Motor neuron (in vitro differentiated cells): ENCODE measurements at regions not wholly inside any gene's neighbourhood (a gene's known extent, or its start where the extent isn't known, plus 50 kb on each side); places are given as distances from the start of the nearest gene placed in this dataset.
"Not testable (repeated sequence)": the region's sequence is repeated elsewhere in the genome, so short reads cannot be mapped to it uniquely, and the experiment has no call there.

ENCODE experiments used
- ATAC-seq, 8 experiments: fragments of 200-7000 bp; cut with Tn5 transposase; replicated peaks in 6 of 8; 2 replicates each; pipeline ENCODE4 v1.8.0; 2021; ENCODE audit warnings: mild to moderate bottlenecking in 8 of 8, moderate library complexity in 8 of 8
- H3K27ac ChIP-seq, 2 donors: fragments of 250-450 bp; sonication (Bioruptor Pico); 2 replicates each; pipeline ENCODE4 v1.9.0; 2021; ENCODE audit warnings: antibody characterized with exemption in 2 of 2, mild to moderate bottlenecking in 2 of 2, moderate library complexity in 1 of 2
- H3K4me1 ChIP-seq, 2 donors: fragments of 250-450 bp; sonication (Bioruptor Pico); replicated peaks in 1 of 2; 2 replicates each; pipeline ENCODE4 v1.6.1; 2021; ENCODE audit warnings: antibody characterized with exemption in 2 of 2, mild to moderate bottlenecking in 2 of 2, moderate library complexity in 1 of 2
- H3K4me3 ChIP-seq, 5 donors: fragments of 250-450 bp; sonication (Bioruptor Pico); 2 replicates each; pipeline ENCODE4 v1.9.0; 2021; ENCODE audit warnings: antibody characterized with exemption in 5 of 5, mild to moderate bottlenecking in 5 of 5, moderate library complexity in 4 of 5
- WGBS, 10 experiments: fragments of 450-650 bp; shearing (Covaris generic); methylation state at CpG; one replicate each; pipeline ENCODE4 v1.0.0; 2022; 5-methylcytosine and 5-hydroxymethylcytosine counted together
- in situ Hi-C, 9 experiments: fragments of 400-800 bp; cut with MboI; loops; one replicate each; pipeline ENCODE4 v1.15.0; 2021; ENCODE audit warnings: low sequenced_read_pairs in 9 of 9, low pct_unique_long_range_greater_than_20kb in 2 of 9; ENCODE audit not compliant: unreplicated experiment in 9 of 9

DNA sequence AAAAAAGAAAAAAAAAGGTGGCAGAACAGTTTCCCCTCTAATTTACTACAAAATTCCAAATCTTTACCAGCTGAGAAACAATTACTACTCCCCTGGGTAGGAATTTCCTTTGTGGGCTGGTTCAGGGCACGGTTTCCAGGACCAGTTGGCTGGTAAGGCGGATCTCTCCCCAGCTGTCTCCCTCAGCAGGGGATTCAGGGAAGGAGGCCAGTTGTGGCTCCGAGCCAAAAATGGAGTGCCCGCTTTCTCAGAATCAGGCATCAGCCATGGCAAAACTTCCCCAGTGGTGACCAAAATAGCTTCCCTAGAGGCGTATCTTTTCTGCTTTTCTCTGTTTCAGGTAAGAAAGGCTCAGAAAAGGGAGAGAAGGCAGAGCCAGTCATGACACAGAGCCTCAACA is 91.2 kb downstream of the ZNF22 start:
- H3K27ac ChIP-seq, result no peak overlapping the region
- WGBS, 10 experiments, result 13 to 95% (median 80%) methylated on average over 1 to 5 of the region's 5 CpGs; no CpG with 5 or more reads in 2 of the 10 experiments
- ATAC-seq, result no peak
- H3K4me1 ChIP-seq, result peaks cover 22 to 25% of the 10 kb centered on the region in 2 donors
- no peak overlapping the region for H3K4me3 ChIP-seq
- in situ Hi-C loops, result no loop called here

DNA sequence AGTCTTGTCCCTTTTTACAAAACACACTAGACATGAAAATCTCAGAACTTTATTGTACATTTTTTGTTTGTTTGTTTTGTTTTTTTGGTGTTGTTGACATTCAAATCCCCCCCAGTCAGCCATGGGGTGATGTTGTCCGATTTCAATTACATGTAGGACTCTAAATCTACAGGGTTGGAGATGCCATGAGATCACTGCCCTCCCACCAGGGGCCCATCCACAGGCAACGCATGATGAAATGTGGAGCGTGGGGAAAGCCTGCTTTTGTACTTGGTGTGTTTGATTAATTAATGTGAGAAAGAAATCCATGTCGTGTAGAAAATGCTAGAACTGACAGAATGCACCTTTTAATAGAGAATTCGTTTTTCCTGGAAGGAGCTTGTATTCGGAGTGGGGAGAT is 93.2 kb downstream of the ZNF22 start:
- in situ Hi-C loops, result no loop called here
- H3K4me3 ChIP-seq, result no peak overlapping the region
- WGBS, 10 experiments, result 0 to 80% (median 56%) methylated on average over 1 to 6 of the region's 6 CpGs; no CpG with 5 or more reads in 2 of the 10 experiments
- peaks cover 22 to 25% of the 10 kb centered on the region in 2 donors for H3K4me1 ChIP-seq
- ATAC-seq, result peak in 3 of 8 experiments; percentile 49 to 67 (median 65)
- H3K27ac ChIP-seq, result no peak overlapping the region

DNA sequence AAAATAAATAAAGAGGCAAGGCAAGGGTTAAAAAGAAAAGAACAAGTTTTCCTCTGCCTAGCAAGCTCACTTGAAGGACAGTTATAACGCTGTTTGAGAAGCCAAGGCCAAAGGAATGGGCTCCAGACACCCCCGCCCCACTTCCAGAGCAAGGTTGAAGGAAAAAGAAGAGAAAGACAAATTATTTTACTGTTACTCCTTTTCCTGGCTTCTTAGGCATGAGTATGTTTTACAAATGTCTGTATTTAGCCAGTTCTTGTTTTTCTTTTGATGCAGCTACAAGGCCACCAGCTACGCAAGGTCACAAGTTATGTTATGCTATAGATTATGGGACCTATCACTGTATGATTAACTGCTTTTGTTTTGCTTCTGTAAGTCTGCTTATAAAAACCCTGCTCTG is 94.6 kb downstream of the ZNF22 start:
- WGBS, 10 experiments, result 0 to 53% (median 42%) methylated on average over 1 to 3 of the region's 3 CpGs; no CpG with 5 or more reads in 1 of the 10 experiments
- in situ Hi-C loops, result no loop called here
- no peak overlapping the region for H3K27ac ChIP-seq

DNA sequence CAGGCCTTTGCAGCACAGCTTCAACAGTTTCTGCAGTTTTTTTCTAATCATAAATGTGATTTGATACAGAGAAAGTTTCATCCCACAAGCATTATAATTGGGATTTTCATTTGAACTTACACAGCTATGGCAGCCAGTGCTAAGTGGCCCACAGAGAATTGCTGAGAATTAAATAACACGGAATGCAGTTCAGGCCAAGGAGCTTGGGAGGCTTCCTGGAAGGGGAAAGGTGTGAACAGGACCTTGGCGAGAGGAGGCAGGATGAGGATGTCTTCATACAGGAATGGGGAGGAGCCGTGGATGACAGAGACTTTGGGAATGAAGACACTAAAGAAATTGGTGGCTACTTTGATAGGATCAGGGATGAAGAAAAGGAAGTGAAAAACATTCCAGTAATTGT is 95.3 kb downstream of the ZNF22 start:
- H3K4me1 ChIP-seq, result peaks cover 25 to 27% of the 10 kb centered on the region in 2 donors
- no peak for ATAC-seq
- WGBS, 10 experiments, result 13 to 100% (median 78%) methylated on average over 1 to 3 of the region's 3 CpGs; no CpG with 5 or more reads in 3 of the 10 experiments
- H3K4me3 ChIP-seq, result no peak overlapping the region
- in situ Hi-C loops, result no loop called here
- H3K27ac ChIP-seq, result no peak overlapping the region

More for the DNA sequence above, 94.6 kb downstream of the ZNF22 start:
- peaks cover 22 to 25% of the 10 kb centered on the region in 2 donors for H3K4me1 ChIP-seq
- ATAC-seq, result no peak
- no peak overlapping the region for H3K4me3 ChIP-seq

DNA sequence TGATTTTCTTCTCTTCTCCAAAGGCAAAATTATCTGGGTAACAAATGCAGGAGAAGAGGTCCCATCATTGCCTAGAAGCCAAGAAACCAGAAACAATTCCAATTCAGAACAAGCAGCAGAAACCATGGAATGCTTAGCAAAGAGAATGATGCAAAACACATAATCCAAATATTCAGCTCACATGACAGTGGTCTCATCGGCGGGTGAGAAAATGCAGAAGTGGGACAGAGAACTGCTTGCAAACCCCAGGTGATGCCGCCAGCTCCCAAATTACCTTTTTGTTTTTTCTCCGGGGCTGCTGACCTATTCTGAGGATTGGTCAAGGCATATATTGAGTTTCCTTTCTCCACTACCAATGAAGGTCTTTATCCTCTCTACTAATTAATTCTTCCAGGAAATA is 99.7 kb downstream of the ZNF22 start:
- in situ Hi-C loops, result no loop called here
- ATAC-seq, result no peak

DNA sequence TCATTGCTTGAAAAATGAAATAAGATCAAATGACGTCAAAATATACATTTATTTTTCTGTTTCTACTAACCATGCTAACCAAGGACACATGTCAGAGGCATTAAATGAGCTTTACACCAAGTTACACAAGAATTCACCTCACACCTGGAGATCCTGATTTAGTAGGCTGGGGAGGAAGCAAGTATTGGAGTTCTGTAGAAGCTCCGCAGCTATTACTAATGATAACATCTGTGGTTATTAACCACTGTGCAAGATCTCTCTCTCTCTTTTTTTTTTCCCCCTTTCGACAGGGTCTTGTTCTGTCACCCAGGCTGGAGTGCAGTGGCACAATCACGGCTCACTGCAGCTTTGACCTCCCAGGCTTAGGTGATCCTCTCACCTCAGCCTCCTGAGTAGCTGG is 104.0 kb downstream of the ZNF22 start:
- ATAC-seq, result no peak
- 0 to 100% (median 36%) methylated on average over 1 to 3 of the region's 4 CpGs; no CpG with 5 or more reads in 2 of the 10 experiments for WGBS, 10 experiments
- Histone ChIP-seq H3K27ac (no peak overlapping the region), H3K4me1 (peaks cover 4 to 17% of the 10 kb centered on the region in 2 donors), H3K4me3 (no peak overlapping the region)
- in situ Hi-C loops, result no loop called here

More for the DNA sequence above, 99.7 kb downstream of the ZNF22 start:
- Histone ChIP-seq H3K4me1 (peaks cover 6 to 8% of the 10 kb centered on the region in 2 donors), H3K4me3 (no peak overlapping the region), H3K27ac (no peak overlapping the region)
- WGBS, 10 experiments, result 0 to 100% (median 85%) methylated on average over 1 to 4 of the region's 4 CpGs; no CpG with 5 or more reads in 2 of the 10 experiments

DNA sequence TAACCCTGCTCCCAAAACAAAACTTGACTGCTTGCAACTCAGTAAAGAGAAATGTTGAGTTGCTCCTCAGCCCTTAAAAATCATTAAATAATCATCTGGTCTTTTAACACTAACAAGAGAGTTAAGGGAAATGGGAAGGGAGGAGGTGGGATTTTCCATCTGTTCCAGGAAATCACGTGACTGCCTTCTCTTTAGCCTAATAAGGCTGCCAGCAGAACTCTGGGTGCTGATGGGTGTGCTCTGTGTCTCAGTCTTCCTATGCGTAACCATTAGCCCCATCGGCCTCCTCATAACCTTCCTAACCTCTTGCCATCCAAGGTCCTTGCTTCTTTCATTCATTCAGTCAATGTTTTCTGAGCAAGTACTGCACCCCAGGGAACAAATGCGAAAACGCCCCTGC is 104.6 kb downstream of the ZNF22 start:
- H3K4me3 ChIP-seq, H3K27ac ChIP-seq, ATAC-seq, in situ Hi-C loops: not testable (repeated sequence)
- 0 to 94% (median 60%) methylated on average over 1 to 5 of the region's 5 CpGs; no CpG with 5 or more reads in 1 of the 10 experiments for WGBS, 10 experiments
- H3K4me1 ChIP-seq, result peaks cover 4 to 17% of the 10 kb centered on the region in 2 donors

DNA sequence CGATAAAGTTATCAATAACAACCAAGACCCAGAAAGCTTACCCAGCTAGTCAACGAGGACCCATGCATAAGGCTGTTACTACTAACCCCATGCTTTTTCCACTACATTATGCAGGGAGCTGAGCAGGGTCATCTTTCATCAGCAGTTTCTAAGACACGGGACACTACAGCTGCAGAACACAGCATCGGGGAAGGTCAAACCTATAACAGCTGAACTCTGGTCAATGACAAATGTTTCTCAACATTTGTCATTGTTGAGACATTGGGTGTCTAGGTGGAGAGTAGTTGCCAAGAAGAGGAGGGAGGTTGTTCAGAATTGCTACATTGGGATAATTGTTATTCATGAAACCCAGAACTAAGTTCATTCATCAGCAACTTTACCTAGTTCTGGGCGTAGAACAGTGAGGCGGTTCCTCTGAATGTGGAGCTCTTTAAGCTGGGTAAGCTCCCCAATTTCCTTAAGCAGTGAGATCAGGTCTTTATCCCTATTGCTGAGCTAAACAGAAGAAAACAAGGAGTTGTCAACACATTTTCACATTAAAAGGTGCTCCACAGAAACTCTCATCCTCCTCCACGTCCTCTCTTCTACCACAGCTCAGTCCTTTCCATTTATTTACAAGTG is 105.6 kb downstream of the ZNF22 start:
- in situ Hi-C loops, result no loop called here
- 0 to 100% (median 44%) methylated on average over 1 to 7 of the region's 7 CpGs; no CpG with 5 or more reads in 1 of the 10 experiments for WGBS, 10 experiments
- no peak overlapping the region for H3K4me3 ChIP-seq
- ATAC-seq, result peak in 5 of 8 experiments; percentile 45 to 72 (median 66)
- no peak overlapping the region for H3K27ac ChIP-seq
- peaks cover 4 to 11% of the 10 kb centered on the region in 2 donors for H3K4me1 ChIP-seq

DNA sequence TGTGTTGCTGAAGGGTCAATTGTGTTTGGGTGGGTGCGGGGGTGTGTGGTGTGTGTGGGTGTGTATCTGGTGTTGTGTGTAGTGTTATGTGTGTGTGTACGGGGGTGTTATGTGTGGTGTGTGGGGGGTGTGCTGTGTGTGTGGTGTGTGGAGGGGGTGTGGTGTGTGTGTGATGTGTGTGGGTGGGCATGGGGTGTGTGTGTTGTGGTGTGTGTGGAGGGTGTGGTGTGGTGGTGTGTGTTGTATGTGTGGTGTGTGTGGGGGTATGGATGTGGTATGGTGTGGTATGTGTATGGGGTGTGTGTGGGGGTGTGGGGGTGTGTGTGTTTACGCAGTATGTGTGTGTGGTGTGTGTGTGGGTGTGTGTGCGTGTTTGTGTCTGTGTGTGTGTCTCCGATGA is 110.8 kb downstream of the ZNF22 start:
- Histone ChIP-seq H3K27ac (no peak overlapping the region), H3K4me3 (no peak overlapping the region), H3K4me1 (peaks cover 1 to 3% of the 10 kb centered on the region in 2 donors)
- in situ Hi-C loops, result no loop called here
- 0 to 100% (median 70%) methylated on average over 1 to 3 of the region's 5 CpGs; no CpG with 5 or more reads in 6 of the 10 experiments for WGBS, 10 experiments
- no peak for ATAC-seq

DNA sequence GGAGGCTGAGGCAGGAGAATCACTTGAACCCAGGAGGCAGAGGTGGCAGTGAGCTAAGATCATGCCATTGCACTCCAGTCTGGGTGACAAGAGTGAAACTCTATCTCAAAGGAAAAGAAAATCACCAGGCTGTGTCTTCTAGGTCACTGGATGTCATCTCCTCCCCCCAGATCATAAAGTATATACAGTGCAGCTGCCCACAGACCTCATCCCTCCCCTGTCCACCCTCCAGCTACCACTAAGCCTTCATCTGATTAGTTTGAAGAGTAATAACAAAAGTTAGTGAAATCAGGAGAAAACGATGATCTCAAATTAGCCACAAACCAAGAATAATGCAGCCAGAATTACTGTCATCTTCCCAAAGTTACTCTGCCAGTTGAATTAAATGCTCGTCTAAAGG is 117.2 kb downstream of the ZNF22 start:
- H3K4me1 ChIP-seq, result peaks cover 7 to 13% of the 10 kb centered on the region in 2 donors
- H3K4me3 ChIP-seq, ATAC-seq, H3K27ac ChIP-seq, in situ Hi-C loops: not testable (repeated sequence)
- 0 to 83% (median 48%) methylated on average over 1 to 2 of the region's 2 CpGs; no CpG with 5 or more reads in 4 of the 10 experiments for WGBS, 10 experiments

DNA sequence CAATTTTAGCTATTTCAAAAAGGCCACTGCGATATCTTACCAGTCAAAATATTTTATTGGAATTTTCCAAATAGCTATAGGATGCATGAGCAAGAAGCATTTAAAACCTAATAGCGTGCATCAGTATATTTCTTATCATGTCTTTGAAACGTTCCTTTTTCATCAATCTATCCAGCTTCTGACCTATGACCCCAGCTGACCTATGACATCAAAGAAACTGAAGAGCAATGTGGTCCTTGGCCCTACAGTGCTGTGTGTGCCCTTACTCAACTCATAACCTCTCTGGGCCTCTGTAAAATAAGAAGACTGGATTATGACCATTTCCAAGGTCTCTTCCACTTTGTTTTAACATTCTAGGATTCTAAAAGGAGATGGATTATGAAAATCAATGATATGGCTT is 118.2 kb downstream of the ZNF22 start:
- Histone ChIP-seq H3K4me3 (no peak overlapping the region), H3K27ac (no peak overlapping the region), H3K4me1 (peaks cover 7 to 13% of the 10 kb centered on the region in 2 donors)
- ATAC-seq, result no peak
- WGBS, 10 experiments, result 20 to 100% (median 59%) methylated on average over 2 to 3 of the region's 3 CpGs; no CpG with 5 or more reads in 1 of the 10 experiments
- in situ Hi-C loops, result no loop called here

DNA sequence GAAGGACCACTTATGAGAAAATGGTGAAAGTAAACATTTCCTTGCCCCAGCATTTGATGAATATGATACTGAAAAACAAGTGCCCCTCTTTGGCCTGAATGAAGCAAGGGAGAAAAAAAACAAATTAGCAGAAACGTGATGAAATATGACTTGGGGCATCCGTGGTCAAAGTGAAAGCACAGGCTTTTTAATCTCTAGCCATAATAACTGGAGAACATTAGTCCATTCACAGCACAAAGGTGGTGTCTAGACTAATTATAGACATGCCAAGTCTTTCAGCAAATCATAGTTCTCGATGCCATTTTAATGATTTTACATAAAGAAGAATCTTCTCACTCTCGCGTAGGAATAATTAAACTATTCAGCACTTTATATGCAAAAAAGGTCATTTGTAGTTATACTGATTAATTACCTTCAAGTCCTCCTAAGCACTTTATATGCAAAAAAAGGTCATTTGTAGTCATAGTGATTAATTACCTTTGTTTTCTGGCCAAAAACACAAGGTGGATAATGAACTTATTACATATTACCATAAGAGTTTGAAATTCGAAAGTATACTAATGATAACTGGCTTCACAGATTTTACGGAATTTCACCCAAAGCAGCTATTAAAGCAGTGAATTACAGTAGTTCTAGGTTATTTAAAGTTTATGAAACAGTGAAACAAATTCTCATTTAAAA is 121.6 kb downstream of the ZNF22 start:
- 14 to 83% (median 60%) methylated on average over 3 to 7 of the region's 7 CpGs for WGBS, 10 experiments
- H3K4me1 ChIP-seq, result peaks cover 7 to 13% of the 10 kb centered on the region in 2 donors
- H3K27ac ChIP-seq, H3K4me3 ChIP-seq, in situ Hi-C loops: not testable (repeated sequence)
- ATAC-seq, result peak in 3 of 8 experiments; percentile 71 to 72 (median 72)

DNA sequence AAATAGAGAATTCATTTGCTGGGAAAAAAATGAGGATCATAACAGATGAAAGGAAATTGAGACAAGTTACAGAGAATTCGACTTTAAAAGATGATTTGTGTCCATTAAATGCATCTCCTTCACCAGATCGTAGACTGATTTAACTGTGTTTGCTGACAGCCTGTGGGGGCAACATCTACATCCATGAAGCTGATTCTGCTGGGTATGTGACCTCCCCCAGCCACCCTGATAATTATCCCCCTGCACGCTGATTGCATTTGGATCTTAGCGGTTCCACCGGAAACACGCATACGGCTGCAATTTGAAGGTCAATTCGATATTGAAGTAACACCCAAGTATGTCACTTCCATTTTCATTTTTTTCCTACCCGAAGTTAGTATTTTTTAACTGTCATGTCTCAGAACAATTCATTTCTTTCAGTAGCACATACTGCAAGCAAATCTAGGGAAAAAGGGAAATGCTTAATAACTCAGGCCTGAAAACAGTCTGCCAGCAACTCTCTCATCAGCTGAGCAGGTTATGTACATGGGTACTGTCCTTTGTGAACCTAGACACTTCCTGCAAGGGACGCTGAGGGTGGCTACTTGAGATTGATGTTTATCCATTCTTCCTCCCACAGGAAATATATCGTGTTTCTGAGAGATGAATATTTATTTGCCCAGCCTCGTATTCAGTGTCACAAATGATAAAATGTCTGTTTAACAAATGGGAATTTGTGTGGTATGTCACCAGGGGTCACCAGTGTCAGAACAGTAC is 134.9 kb downstream of the ZNF22 start:
- in situ Hi-C loops, result no loop called here
- Histone ChIP-seq H3K4me1 (peaks cover 6 to 16% of the 10 kb centered on the region in 2 donors), H3K4me3 (no peak overlapping the region), H3K27ac (peak overlapping the region; percentile 16 to 30)
- 6 to 72% (median 54%) methylated on average over 3 to 12 of the region's 12 CpGs for WGBS, 10 experiments
- ATAC-seq, result peak in 6 of 8 experiments; percentile 51 to 86 (median 80)
